ENCODE measurements at regions not wholly inside any gene's neighbourhood (a gene's known extent, or its start where the extent isn't known, plus 50 kb on each side); places are given as distances from the start of the nearest gene placed in this dataset.

GRCh38 chr2:104538077-104538476 is 315.8 kb upstream of the POU3F3 start:
- TF ChIP-seq CTCF (IDR thresholded peaks at IDR 0.05) (no peak), POLR2A (IDR thresholded peaks at IDR 0.05) (no peak)
